ENCODE measurements at regions not wholly inside any gene's neighbourhood (a gene's known extent, or its start where the extent isn't known, plus 50 kb on each side); places are given as distances from the start of the nearest gene placed in this dataset.

- Histone ChIP-seq H3K4me3 (no peak overlapping the region), H3K27ac (no peak overlapping the region), H3K27me3 (no peaks in the 10 kb centered on the region), H3K4me1 (ENCODE audit: low read depth) (peaks cover 7% of the 10 kb centered on the region), H3K9me3 (ENCODE audit: low read depth) (no peaks in the 10 kb centered on the region), H3K36me3 (no peaks in the 10 kb centered on the region)
- DNase-seq (ENCODE audit: low read depth in 1 of 2, low spot score in 1 of 2): no peak
- no peak for TF ChIP-seq CTCF (IDR thresholded peaks at IDR 0.05; ENCODE audit: low read depth, low read length)
These were observed 1865.4 kb downstream of the MAT2B start for GRCh38 chr5:165370794-165371193.

- no peak for TF ChIP-seq CTCF (IDR thresholded peaks at IDR 0.05; ENCODE audit: low read depth, low read length)
- no peak for DNase-seq (ENCODE audit: low read depth in 1 of 2, low spot score in 1 of 2)
- no peaks in the 10 kb centered on the region for H3K9me3 ChIP-seq (ENCODE audit: low read depth)
- H3K4me3 ChIP-seq: no peak overlapping the region
- no peaks in the 10 kb centered on the region for H3K36me3 ChIP-seq
- H3K4me1 ChIP-seq (ENCODE audit: low read depth): no peaks in the 10 kb centered on the region
- no peaks in the 10 kb centered on the region for H3K27me3 ChIP-seq
- no peak overlapping the region for H3K27ac ChIP-seq
These were observed 1869.8 kb downstream of the MAT2B start for GRCh38 chr5:165375201-165375600.

GRCh38 chr5:165393839-165394238, 1888.4 kb downstream of the MAT2B start:
- Histone ChIP-seq H3K9me3 (ENCODE audit: low read depth) (no peaks in the 10 kb centered on the region), H3K27me3 (no peaks in the 10 kb centered on the region), H3K36me3 (no peaks in the 10 kb centered on the region), H3K4me3 (no peak overlapping the region), H3K4me1 (ENCODE audit: low read depth) (no peaks in the 10 kb centered on the region), H3K27ac (no peak overlapping the region)
- no peak for DNase-seq (ENCODE audit: low read depth in 1 of 2, low spot score in 1 of 2)
- no peak for TF ChIP-seq CTCF (IDR thresholded peaks at IDR 0.05; ENCODE audit: low read depth, low read length)

- no peak for DNase-seq (ENCODE audit: low read depth in 1 of 2, low spot score in 1 of 2)
- Histone ChIP-seq H3K4me3 (no peak overlapping the region), H3K36me3 (no peaks in the 10 kb centered on the region), H3K27me3 (no peaks in the 10 kb centered on the region), H3K4me1 (ENCODE audit: low read depth) (no peaks in the 10 kb centered on the region), H3K9me3 (ENCODE audit: low read depth) (no peaks in the 10 kb centered on the region), H3K27ac (no peak overlapping the region)
- TF ChIP-seq CTCF (IDR thresholded peaks at IDR 0.05; ENCODE audit: low read depth, low read length): no peak
These were observed 1892.1 kb downstream of the MAT2B start for GRCh38 chr5:165397516-165397915.

- Histone ChIP-seq H3K4me1 (ENCODE audit: low read depth) (no peaks in the 10 kb centered on the region), H3K36me3 (no peaks in the 10 kb centered on the region), H3K4me3 (no peak overlapping the region), H3K9me3 (ENCODE audit: low read depth) (no peaks in the 10 kb centered on the region), H3K27ac (no peak overlapping the region), H3K27me3 (no peaks in the 10 kb centered on the region)
- DNase-seq (ENCODE audit: low read depth in 1 of 2, low spot score in 1 of 2): no peak
- no peak for TF ChIP-seq CTCF (IDR thresholded peaks at IDR 0.05; ENCODE audit: low read depth, low read length)
These were observed 1894.7 kb downstream of the MAT2B start for GRCh38 chr5:165400086-165400485.

- DNase-seq (ENCODE audit: low read depth in 1 of 2, low spot score in 1 of 2): no peak
- no peak overlapping the region for H3K4me3 ChIP-seq
- TF ChIP-seq CTCF (IDR thresholded peaks at IDR 0.05; ENCODE audit: low read depth, low read length): no peak
- H3K4me1 ChIP-seq (ENCODE audit: low read depth): no peaks in the 10 kb centered on the region
- H3K9me3 ChIP-seq (ENCODE audit: low read depth): no peaks in the 10 kb centered on the region
- H3K27me3 ChIP-seq: no peaks in the 10 kb centered on the region
- H3K36me3 ChIP-seq: no peaks in the 10 kb centered on the region
- H3K27ac ChIP-seq: no peak overlapping the region
These were observed 1899.5 kb downstream of the MAT2B start for GRCh38 chr5:165404917-165405316.

All from cardiac muscle cell (in vitro differentiated cells and primary cell).